ENCODE measurements at regions not wholly inside any gene's neighbourhood (a gene's known extent, or its start where the extent isn't known, plus 50 kb on each side); places are given as distances from the start of the nearest gene placed in this dataset.

DNA sequence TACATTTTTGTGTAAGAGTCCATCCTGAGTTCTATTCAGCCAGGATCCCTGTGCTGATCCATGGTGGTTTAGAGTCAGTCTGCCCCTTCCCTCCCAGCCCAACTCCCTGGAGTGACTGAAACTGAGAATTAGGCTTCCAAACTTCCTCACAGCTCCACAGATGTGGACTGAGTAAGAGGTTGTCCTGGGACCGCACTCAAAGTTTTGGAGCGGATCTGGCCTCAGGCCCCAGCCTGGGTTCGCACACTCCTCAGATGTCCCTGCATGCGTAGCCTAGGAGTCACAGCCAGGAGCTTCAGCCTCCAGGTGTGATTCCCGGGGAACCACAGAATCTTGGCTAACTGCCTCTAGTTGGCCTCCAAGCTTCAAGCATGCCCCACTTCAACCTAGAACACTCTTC lies 218.1 kb downstream of the C7orf25 start:
- intact Hi-C loops (cut with micrococcal nuclease) (no loop called here), dilution Hi-C loops (cut with MboI; ENCODE audit: extremely low pct_ligation_motif_present, low sequenced_read_pairs) (no loop called here)
- no peak overlapping the region for H2AFZ ChIP-seq (ENCODE audit: low read depth, low read length)
- no peaks in the 10 kb centered on the region for H3K36me3 ChIP-seq (ENCODE audit: control insufficient read depth in 2 of 2, extremely low read depth in 1 of 2, insufficient read depth in 2 of 2, low read length in 2 of 2)
- POLR2A ChIA-PET: no interaction called here
- H3K9ac ChIP-seq (replicated peaks; ENCODE audit: extremely low read depth, insufficient read depth, low read length): no peak overlapping the region
- BruUV-seq (replicated peaks): no TSS peak
- CTCF ChIA-PET: interaction anchor here (1.5 to 6.5 kb wide), 2 partner anchors 716 to 751 kb away, joined by 3 to 86 read pairs; no protein-coding TSS in a partner anchor
- H3K79me2 ChIP-seq (ENCODE audit: control insufficient read depth, insufficient read depth, low read length): no peaks in the 10 kb centered on the region
- H3K4me1 ChIP-seq (ENCODE audit: control insufficient read depth, extremely low read depth, insufficient read depth, low read length): no peaks in the 10 kb centered on the region
- H3K9me3 ChIP-seq (replicated peaks; ENCODE audit: control insufficient read depth, insufficient read depth, low read length): no peaks in the 10 kb centered on the region
- DNase-seq (ENCODE audit: low read depth, low spot score): no peak
- no peak overlapping the region for H3K4me3 ChIP-seq (replicated peaks in 1 of 3; ENCODE audit: insufficient read depth in 1 of 3, low read depth in 1 of 3, low read length in 3 of 3)
- no peak for FAIRE-seq
- H3K9me1 ChIP-seq (replicated peaks; ENCODE audit: control insufficient read depth, extremely low read depth, insufficient read depth, low read length): no peaks in the 10 kb centered on the region
- no peaks in the 10 kb centered on the region for H3K27me3 ChIP-seq (ENCODE audit: control insufficient read depth in 2 of 2, insufficient read depth in 2 of 2, low read length in 2 of 2)
- H3K4me2 ChIP-seq (ENCODE audit: insufficient read depth, low read length): no peak overlapping the region
- TF ChIP-seq EZH2 (IDR thresholded peaks at IDR 0.05; ENCODE audit: borderline replicate concordance, low read depth, low read length, severe bottlenecking): no peak
- no peaks in the 10 kb centered on the region for H4K20me1 ChIP-seq (replicated peaks; ENCODE audit: control insufficient read depth, extremely low read depth, insufficient read depth, low read length)
- no peak overlapping the region for H3K27ac ChIP-seq (ENCODE audit: insufficient read depth, low read depth, low read length)

DNA sequence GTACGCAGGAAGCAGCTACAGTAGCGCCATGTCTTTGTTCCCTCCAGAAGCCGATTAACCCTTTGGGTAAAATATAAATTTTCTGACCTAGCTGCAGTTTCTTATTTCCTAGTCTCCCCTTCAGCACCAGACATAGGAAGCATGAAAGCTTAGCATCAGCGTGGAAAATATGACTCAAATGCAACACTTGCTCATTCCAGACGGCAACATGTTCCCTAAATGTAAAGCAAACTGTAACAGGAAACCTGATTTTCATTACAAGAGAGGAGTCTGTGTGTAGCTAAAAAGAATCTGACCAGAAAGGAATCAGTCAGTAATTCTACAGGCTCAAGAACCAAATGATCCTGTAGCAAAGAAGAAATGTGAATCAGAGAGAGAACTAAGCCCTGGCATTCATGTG lies 219.2 kb downstream of the C7orf25 start:
- Histone ChIP-seq H3K27me3 (ENCODE audit: control insufficient read depth in 2 of 2, insufficient read depth in 2 of 2, low read length in 2 of 2) (no peaks in the 10 kb centered on the region), H2AFZ (ENCODE audit: low read depth, low read length) (no peak overlapping the region), H3K4me1 (ENCODE audit: control insufficient read depth, extremely low read depth, insufficient read depth, low read length) (no peaks in the 10 kb centered on the region), H3K9me3 (replicated peaks; ENCODE audit: control insufficient read depth, insufficient read depth, low read length) (no peaks in the 10 kb centered on the region), H4K20me1 (replicated peaks; ENCODE audit: control insufficient read depth, extremely low read depth, insufficient read depth, low read length) (no peaks in the 10 kb centered on the region), H3K4me3 (replicated peaks in 1 of 3; ENCODE audit: insufficient read depth in 1 of 3, low read depth in 1 of 3, low read length in 3 of 3) (no peak overlapping the region), H3K9me1 (replicated peaks; ENCODE audit: control insufficient read depth, extremely low read depth, insufficient read depth, low read length) (no peaks in the 10 kb centered on the region), H3K79me2 (ENCODE audit: control insufficient read depth, insufficient read depth, low read length) (no peaks in the 10 kb centered on the region), H3K4me2 (ENCODE audit: insufficient read depth, low read length) (no peak overlapping the region), H3K36me3 (ENCODE audit: control insufficient read depth in 2 of 2, extremely low read depth in 1 of 2, insufficient read depth in 2 of 2, low read length in 2 of 2) (no peaks in the 10 kb centered on the region), H3K27ac (ENCODE audit: insufficient read depth, low read depth, low read length) (no peak overlapping the region), H3K9ac (replicated peaks; ENCODE audit: extremely low read depth, insufficient read depth, low read length) (no peak overlapping the region)
- DNase-seq (ENCODE audit: low read depth, low spot score): no peak
- no peak for FAIRE-seq
- POLR2A ChIA-PET: no interaction called here
- CTCF ChIA-PET: interaction anchor here (0.8 to 6.5 kb wide), 5 partner anchors 151 to 750 kb away, joined by 3 to 86 read pairs (median 3); no protein-coding TSS in a partner anchor
- TF ChIP-seq POLR2A (IDR thresholded peaks at IDR 0.05; ENCODE audit: low read depth, low read length) (no peak), JUN (IDR thresholded peaks at IDR 0.05; ENCODE audit: borderline replicate concordance, insufficient read depth, insufficient read length, low read depth) (no peak), POLR2AphosphoS5 (IDR thresholded peaks at IDR 0.05; ENCODE audit: insufficient read depth, low read depth, low read length) (no peak), GATA2 (IDR thresholded peaks at IDR 0.05; ENCODE audit: insufficient read depth, insufficient read length, low read depth, low read length) (no peak), EZH2 (IDR thresholded peaks at IDR 0.05; ENCODE audit: borderline replicate concordance, low read depth, low read length, severe bottlenecking) (no peak), MYC (IDR thresholded peaks at IDR 0.05; ENCODE audit: low read depth, low read length) (no peak), FOS (IDR thresholded peaks at IDR 0.05; ENCODE audit: borderline replicate concordance, insufficient read depth, low read length) (no peak)
- TF ChIP-seq, protein P1, sequence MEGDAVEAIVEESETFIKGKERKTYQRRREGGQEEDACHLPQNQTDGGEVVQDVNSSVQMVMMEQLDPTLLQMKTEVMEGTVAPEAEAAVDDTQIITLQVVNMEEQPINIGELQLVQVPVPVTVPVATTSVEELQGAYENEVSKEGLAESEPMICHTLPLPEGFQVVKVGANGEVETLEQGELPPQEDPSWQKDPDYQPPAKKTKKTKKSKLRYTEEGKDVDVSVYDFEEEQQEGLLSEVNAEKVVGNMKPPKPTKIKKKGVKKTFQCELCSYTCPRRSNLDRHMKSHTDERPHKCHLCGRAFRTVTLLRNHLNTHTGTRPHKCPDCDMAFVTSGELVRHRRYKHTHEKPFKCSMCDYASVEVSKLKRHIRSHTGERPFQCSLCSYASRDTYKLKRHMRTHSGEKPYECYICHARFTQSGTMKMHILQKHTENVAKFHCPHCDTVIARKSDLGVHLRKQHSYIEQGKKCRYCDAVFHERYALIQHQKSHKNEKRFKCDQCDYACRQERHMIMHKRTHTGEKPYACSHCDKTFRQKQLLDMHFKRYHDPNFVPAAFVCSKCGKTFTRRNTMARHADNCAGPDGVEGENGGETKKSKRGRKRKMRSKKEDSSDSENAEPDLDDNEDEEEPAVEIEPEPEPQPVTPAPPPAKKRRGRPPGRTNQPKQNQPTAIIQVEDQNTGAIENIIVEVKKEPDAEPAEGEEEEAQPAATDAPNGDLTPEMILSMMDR (IDR thresholded peaks at IDR 0.05; ENCODE audit: extremely low read depth in 1 of 2, insufficient read depth in 1 of 2, low read depth in 1 of 2, low read length in 2 of 2): no peak
- TF ChIP-seq, protein P2, sequence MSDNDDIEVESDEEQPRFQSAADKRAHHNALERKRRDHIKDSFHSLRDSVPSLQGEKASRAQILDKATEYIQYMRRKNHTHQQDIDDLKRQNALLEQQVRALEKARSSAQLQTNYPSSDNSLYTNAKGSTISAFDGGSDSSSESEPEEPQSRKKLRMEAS (IDR thresholded peaks at IDR 0.05; ENCODE audit: insufficient read depth, insufficient read length): no peak
- dilution Hi-C loops (cut with MboI; ENCODE audit: extremely low pct_ligation_motif_present, low sequenced_read_pairs): no loop called here
- BruUV-seq (replicated peaks): no TSS peak
- intact Hi-C loops (cut with micrococcal nuclease): no loop called here
